ENCODE measurements at regions not wholly inside any gene's neighbourhood (a gene's known extent, or its start where the extent isn't known, plus 50 kb on each side); places are given as distances from the start of the nearest gene placed in this dataset.
"Not testable (repeated sequence)": the region's sequence is repeated elsewhere in the genome, so short reads cannot be mapped to it uniquely, and the experiment has no call there.

- DNase-seq = no peak
These were observed 655.3 kb downstream of the SH3BGRL start for GRCh38 chrX:81857192-81857591.

DNA sequence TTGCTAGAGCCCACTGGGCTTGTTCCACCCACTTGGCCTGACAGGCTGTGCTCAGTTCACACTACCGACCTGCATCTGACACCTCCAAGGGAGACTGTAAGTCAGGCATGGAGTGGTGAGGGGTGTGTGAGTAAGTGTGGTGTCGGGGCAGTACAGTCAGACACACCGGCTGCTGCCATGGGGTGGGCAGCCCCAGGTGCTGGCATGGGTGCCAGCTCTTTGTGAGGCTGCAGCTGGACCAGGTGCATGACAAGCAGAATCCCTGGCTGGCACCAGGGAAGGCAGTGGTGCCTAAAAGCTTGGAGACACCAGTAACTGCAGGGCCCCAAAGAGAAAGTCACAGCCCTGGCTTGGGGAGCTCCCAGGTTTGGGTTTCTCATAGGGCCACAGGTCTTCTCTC lies 665.0 kb downstream of the SH3BGRL start:
- DNase-seq = no peak

- DNase-seq = no peak
These were observed 667.1 kb downstream of the SH3BGRL start for GRCh38 chrX:81868979-81869378.

DNA sequence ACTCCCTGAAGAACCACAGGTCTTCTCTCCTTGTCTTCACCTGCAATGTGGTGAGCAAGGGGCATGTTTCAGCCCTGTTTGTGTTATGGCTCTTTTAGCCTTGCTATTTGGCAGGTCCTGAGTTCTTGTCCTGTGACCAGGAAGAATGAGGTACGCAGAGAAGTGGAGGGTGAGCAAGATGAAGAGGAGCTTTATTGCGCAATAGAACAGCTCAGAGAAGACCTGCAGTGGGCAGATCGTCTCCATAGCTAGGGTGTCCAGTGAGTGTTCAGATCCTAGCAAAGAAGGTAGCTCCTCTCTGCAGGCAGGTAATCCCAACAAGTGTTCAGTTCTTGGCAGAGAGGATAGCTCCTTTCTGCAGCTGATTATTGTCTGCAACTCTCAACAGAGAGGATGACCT lies 672.9 kb downstream of the SH3BGRL start:
- DNase-seq = no peak

GRCh38 chrX:81875800-81876199 lies 673.9 kb downstream of the SH3BGRL start:
- no peak for DNase-seq

DNA sequence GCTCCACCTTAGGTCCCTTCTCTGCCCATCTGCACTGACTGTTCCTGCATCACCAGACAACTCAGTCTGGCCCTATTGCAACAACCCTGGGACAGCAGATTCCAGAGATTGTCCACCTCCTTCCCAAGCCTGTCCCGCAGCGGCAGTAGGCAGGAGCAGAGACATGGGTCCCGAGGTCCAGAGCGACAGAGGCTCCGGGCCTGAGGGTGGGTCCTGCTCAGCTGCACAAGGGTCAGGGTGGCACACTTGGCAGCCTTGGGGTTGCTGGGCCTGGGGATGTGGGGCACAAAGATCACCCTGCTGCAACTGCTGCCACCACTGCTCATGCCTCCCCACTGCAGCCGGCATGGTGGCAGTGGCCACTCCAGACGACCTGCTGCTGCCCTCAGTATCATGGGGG lies 674.5 kb downstream of the SH3BGRL start:
- no peak for DNase-seq

GRCh38 chrX:81890521-81890920 lies 688.6 kb downstream of the SH3BGRL start:
- DNase-seq = no peak

DNA sequence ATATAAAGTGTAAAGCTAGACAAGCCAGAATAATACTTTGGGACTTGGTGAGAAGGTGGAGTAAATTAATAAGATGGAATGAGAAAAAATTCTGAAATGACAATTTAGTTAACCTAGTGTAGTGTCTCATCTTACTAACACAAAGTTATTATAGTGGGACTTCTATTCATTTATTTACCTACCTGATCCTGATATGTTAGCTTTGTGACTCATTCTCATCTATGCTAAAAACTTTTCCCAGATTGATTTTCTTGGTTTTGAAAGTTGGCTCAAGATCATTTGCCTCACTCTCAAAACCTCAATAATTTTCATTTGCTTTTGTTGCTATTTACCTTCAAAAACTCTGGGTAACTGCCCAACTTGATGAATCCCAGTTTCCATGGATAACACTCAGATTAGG lies 698.6 kb downstream of the SH3BGRL start:
- no peak for DNase-seq

DNA sequence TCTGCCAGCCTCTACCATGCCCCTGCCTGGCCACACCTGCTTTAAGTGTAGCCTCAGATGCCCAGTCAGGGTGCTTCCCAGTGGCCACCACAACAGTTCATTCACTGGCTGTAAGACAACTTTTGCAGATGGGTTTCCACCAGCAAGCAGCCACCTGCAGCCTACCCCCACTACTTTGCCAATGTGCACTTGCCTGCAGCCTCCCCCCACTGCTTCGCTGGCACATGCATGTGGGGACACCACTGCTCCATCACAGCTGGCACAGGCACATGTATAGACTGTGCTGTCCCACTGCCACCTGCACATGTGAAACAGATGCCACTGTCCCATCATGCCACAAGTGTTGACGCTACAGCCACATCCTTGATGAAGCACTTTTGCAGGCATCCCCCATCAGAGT lies 723.9 kb downstream of the SH3BGRL start:
- no peak for DNase-seq

- DNase-seq = not testable (repeated sequence)
These were observed 744.0 kb downstream of the SH3BGRL start for GRCh38 chrX:81945911-81946310.

DNA sequence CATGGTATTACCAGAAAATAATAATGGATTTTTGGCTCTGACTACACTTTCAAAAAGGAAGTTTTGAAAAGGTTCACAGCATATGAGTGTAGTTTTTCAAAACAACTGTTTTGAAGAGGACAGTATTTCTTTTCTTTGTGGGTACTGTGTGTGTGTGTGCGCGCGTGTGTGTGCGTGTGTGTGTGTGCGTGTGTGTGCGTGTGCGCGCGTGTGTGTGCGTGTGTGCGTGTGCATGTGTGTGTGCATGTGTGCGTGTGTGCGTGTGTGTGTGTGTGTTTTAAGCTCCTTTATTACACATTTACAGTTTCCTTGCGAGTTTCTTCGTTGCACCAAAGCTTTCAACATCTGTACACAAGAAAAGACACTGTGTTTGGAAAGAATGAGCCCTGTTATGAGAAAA lies 755.4 kb downstream of the SH3BGRL start:
- no peak for DNase-seq

- DNase-seq = peak in 1 of 2 experiments; percentile 1
These were observed 756.1 kb downstream of the SH3BGRL start for GRCh38 chrX:81957900-81958545.

GRCh38 chrX:81959964-81960363 lies 758.1 kb downstream of the SH3BGRL start:
- no peak for DNase-seq

GRCh38 chrX:81974413-81974812 lies 772.5 kb downstream of the SH3BGRL start:
- not testable (repeated sequence) for DNase-seq

DNA sequence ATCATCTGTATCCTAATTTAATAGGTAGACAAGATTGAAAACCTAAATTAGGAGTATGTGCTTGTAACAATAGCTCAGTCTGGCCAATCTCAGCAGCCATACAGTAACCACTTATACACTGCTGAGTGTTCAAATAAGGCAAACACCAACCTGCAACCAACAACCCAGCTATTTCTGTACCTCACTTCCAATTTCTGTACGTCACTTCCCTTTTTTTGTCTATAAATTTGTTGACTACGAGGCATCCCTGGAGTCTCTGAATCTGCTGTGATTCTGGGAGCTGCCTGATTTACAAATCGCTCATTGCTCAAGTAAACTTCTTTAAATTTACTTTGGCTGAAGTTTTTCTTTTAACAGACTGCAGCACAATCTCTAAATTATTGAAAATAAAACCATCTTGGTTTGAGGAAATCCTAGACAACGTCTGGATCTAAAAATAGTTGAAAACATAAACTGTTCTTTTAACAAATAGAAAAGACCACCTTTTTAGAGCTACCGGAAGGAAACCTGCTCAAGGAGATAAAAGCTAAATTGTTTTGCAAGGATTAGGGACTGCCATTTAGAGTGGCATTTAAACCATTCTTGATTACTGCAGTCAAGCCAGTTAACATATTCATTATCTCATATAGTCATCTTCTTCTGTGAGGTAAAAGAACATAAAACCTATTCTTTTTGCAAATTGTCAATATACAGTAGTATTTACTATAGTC lies 778.1 kb downstream of the SH3BGRL start:
- no peak for DNase-seq

DNA sequence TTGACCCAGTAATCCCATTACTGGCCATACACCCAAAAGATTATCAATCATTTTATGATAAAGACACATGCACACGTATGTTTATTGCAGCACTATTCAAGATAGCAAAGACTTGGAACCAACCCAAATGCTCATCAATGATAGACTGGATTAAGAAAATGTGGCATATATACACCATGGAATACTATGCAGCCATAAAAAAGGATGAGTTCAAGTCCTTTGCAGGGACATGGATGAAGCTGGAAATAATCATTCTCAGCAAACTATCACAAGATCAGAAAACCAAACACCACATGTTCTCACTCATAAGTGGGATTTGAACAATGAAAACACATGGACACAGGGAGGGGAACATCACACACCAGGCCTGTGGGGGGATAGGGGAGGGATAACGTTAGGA lies 785.3 kb downstream of the SH3BGRL start:
- not testable (repeated sequence) for DNase-seq

- DNase-seq = no peak
These were observed 794.3 kb downstream of the SH3BGRL start for GRCh38 chrX:81996166-81996565.

- DNase-seq = no peak
These were observed 827.8 kb downstream of the SH3BGRL start for GRCh38 chrX:82029571-82030218.

GRCh38 chrX:82031250-82031649 lies 829.3 kb downstream of the SH3BGRL start:
- no peak for DNase-seq

DNA sequence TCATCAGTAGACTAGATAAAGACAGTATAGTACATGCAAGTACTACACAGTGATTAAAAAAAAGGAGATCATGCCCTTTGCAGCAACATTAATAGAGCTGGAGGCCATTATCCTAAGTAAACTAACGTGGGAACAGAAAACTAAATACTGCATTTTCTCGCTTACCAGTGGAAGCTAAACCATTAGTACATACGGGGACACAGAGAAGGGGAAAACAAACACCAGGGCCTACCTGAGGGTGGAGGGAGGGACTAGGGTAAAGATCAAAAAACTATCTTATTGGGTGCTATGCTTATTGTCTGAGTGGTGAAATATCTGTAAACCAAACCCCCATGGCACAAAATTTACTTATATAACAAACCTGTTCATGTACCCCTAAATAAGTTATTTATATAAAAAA lies 836.9 kb downstream of the SH3BGRL start:
- DNase-seq = no peak

- DNase-seq = no peak
These were observed 839.1 kb downstream of the SH3BGRL start for GRCh38 chrX:82041034-82041433.

- no peak for DNase-seq
These were observed 856.8 kb downstream of the SH3BGRL start for GRCh38 chrX:82058728-82059127.

DNA sequence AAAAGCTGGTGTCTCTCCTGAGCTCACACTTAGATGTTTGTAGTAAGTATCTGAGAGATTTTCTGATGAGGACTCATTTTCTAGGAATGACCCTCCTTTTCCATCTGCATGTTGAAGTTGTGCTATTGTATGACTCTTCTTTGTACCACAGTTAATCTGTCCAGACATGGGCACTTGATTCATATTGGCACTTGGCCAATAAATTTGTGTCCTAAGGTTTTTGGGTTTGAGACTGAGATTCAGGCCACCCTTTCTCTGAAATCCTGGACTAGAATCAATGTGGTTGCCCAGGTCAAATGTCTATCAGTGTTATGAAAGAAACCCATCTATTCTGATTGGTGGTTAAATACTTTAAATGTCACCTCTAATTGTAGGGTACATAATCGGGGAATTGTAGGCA lies 869.0 kb downstream of the SH3BGRL start:
- DNase-seq = no peak

GRCh38 chrX:82081027-82081426 lies 879.1 kb downstream of the SH3BGRL start:
- no peak for DNase-seq
